ENCODE measurements at regions not wholly inside any gene's neighbourhood (a gene's known extent, or its start where the extent isn't known, plus 50 kb on each side); places are given as distances from the start of the nearest gene placed in this dataset.

DNA sequence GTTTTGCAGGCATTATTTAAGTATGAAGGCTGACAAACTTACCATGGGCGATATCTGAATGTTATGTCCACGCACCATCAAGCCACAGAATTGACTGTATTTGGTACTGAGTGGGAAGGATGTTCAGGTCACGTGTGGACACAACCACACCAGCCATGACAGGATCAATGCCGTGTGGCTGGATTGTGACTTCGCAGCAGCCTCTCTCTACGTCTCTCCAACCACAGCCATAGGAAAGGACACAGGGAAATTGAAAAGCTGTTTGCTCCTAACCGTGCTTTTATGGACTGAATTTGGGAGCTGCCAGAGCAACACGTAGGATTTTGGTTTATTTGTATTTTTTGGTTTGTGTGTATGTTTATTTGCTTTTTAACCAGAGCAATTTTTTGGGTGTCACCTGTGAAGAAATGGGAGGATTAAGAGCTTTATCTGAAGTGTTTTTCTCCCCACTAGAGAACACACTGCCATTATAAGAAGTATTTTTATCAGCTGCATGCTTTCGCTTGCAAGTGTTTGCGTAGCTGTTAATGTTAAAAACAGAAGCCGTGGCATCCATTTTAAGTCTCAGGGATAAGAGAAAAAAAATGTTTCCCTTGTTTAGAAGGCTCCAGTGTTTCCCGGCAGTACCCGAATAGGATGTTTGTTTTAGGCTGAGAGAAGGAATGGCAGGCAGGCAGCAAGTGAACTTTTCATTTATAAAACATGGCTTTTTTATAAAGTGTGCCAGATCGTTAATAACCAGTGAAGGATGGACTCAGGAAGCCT lies 401.1 kb upstream of the NFE2L3 start:
- TF ChIP-seq CTCF (IDR thresholded peaks at IDR 0.05) (no peak), POLR2A (IDR thresholded peaks at IDR 0.05) (no peak)

Data from adrenal gland (tissue), 5 donors.